ENCODE measurements at regions not wholly inside any gene's neighbourhood (a gene's known extent, or its start where the extent isn't known, plus 50 kb on each side); places are given as distances from the start of the nearest gene placed in this dataset.

- TF ChIP-seq POLR2H (tag; IDR thresholded peaks at IDR 0.05; ENCODE audit: low read depth) (peak; percentile 60), NR2C1 (IDR thresholded peaks at IDR 0.05) (no peak), NR2C1 (tag; IDR thresholded peaks at IDR 0.05) (0 out of 2 replicates have a peak, but pooled peaks have one; percentile 28), RB1 (IDR thresholded peaks at IDR 0.05; ENCODE audit: low read depth) (no peak), ZBTB12 (CRISPR knock-in tag; IDR thresholded peaks at IDR 0.05) (peak; percentile 70), ARID1B (IDR thresholded peaks at IDR 0.05) (peak; percentile 37; the same call in 1 of the 2 replicates), TRIM24 (IDR thresholded peaks at IDR 0.05) (peak in 1 of 2 experiments; percentile 17; a peak in 1 of 4 replicates), NR2C2 (CRISPR knock-in tag; IDR thresholded peaks at IDR 0.05) (no peak), NR2C2 (tag; IDR thresholded peaks at IDR 0.05) (peak; percentile 42; the same call in 1 of the 2 replicates), ZNF589 (CRISPR knock-in tag; IDR thresholded peaks at IDR 0.05; ENCODE audit: low read depth) (peak; percentile 95), HMGXB4 (CRISPR knock-in tag; IDR thresholded peaks at IDR 0.05) (no peak), ESRRA (IDR thresholded peaks at IDR 0.05; ENCODE audit: borderline replicate concordance, low read depth) (no peak), DACH1 (IDR thresholded peaks at IDR 0.05; ENCODE audit: partially characterized antibody) (no peak)
- TF ChIP-seq, protein P1, sequence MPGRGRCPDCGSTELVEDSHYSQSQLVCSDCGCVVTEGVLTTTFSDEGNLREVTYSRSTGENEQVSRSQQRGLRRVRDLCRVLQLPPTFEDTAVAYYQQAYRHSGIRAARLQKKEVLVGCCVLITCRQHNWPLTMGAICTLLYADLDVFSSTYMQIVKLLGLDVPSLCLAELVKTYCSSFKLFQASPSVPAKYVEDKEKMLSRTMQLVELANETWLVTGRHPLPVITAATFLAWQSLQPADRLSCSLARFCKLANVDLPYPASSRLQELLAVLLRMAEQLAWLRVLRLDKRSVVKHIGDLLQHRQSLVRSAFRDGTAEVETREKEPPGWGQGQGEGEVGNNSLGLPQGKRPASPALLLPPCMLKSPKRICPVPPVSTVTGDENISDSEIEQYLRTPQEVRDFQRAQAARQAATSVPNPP (IDR thresholded peaks at IDR 0.05; ENCODE audit: borderline replicate concordance, insufficient read depth, insufficient read length), result no peak
- TF ChIP-seq, protein P2, sequence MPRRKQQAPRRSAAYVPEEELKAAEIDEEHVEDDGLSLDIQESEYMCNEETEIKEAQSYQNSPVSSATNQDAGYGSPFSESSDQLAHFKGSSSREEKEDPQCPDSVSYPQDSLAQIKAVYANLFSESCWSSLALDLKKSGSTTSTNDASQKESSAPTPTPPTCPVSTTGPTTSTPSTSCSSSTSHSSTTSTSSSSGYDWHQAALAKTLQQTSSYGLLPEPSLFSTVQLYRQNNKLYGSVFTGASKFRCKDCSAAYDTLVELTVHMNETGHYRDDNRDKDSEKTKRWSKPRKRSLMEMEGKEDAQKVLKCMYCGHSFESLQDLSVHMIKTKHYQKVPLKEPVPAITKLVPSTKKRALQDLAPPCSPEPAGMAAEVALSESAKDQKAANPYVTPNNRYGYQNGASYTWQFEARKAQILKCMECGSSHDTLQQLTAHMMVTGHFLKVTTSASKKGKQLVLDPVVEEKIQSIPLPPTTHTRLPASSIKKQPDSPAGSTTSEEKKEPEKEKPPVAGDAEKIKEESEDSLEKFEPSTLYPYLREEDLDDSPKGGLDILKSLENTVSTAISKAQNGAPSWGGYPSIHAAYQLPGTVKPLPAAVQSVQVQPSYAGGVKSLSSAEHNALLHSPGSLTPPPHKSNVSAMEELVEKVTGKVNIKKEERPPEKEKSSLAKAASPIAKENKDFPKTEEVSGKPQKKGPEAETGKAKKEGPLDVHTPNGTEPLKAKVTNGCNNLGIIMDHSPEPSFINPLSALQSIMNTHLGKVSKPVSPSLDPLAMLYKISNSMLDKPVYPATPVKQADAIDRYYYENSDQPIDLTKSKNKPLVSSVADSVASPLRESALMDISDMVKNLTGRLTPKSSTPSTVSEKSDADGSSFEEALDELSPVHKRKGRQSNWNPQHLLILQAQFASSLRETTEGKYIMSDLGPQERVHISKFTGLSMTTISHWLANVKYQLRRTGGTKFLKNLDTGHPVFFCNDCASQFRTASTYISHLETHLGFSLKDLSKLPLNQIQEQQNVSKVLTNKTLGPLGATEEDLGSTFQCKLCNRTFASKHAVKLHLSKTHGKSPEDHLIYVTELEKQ (CRISPR knock-in tag; IDR thresholded peaks at IDR 0.05), result peak; percentile 80
Measured at GRCh38 chr6:133804265-133804664, 84.6 kb upstream of the TCF21 start (continued).

All from K562 (cell line).